ENCODE measurements at regions not wholly inside any gene's neighbourhood (a gene's known extent, or its start where the extent isn't known, plus 50 kb on each side); places are given as distances from the start of the nearest gene placed in this dataset.

GRCh38 chr2:67103157-67103556 lies 294.0 kb upstream of the ETAA1 start:
- Histone ChIP-seq H3K9me3 (no peaks in the 10 kb centered on the region), H3K4me3 (no peak overlapping the region), H3K36me3 (replicated peaks in 1 of 2; ENCODE audit: insufficient read depth in 1 of 2, low read depth in 2 of 2) (no peaks in the 10 kb centered on the region), H3K27me3 (no peaks in the 10 kb centered on the region), H3K27ac (no peak overlapping the region), H3K4me1 (no peaks in the 10 kb centered on the region)
- ATAC-seq, result no peak
- DNase-seq, result no peak
- no peak for TF ChIP-seq POLR2A (IDR thresholded peaks at IDR 0.05)
- TF ChIP-seq, protein P1, sequence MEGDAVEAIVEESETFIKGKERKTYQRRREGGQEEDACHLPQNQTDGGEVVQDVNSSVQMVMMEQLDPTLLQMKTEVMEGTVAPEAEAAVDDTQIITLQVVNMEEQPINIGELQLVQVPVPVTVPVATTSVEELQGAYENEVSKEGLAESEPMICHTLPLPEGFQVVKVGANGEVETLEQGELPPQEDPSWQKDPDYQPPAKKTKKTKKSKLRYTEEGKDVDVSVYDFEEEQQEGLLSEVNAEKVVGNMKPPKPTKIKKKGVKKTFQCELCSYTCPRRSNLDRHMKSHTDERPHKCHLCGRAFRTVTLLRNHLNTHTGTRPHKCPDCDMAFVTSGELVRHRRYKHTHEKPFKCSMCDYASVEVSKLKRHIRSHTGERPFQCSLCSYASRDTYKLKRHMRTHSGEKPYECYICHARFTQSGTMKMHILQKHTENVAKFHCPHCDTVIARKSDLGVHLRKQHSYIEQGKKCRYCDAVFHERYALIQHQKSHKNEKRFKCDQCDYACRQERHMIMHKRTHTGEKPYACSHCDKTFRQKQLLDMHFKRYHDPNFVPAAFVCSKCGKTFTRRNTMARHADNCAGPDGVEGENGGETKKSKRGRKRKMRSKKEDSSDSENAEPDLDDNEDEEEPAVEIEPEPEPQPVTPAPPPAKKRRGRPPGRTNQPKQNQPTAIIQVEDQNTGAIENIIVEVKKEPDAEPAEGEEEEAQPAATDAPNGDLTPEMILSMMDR (IDR thresholded peaks at IDR 0.05), result no peak
- intact Hi-C loops (cut with DNase I), result no loop called here

DNA sequence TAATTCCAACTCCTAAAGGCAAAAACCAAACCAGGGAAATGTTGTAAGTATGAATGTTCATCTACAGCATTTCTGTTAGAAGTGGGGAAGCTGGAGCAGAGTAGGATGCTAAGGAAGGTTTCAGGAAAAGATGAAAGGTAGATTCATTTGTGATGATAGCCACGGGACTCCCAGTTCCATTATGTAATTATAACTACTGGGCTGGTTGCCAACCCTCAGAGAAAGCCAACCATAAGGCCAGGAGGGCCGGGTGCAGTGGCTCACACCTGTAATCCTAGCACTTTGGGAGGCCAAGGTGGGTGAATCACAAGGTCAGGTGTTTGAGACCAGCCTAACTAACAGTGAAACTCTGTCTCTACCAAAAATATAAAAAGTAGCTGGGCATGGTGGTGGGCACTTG lies 288.9 kb upstream of the ETAA1 start:
- DNase-seq (peak; percentile 35 to 51 (median 45)), ATAC-seq (peak; percentile 42)
- 10 to 13% methylated on average over 2 of the region's 2 CpGs for WGBS, 2 donors
- Histone ChIP-seq H3K27me3 (no peaks in the 10 kb centered on the region), H3K4me1 (peaks cover 5% of the 10 kb centered on the region), H3K27ac (no peak overlapping the region), H3K4me3 (no peak overlapping the region), H3K36me3 (replicated peaks in 1 of 2; ENCODE audit: insufficient read depth in 1 of 2, low read depth in 2 of 2) (no peaks in the 10 kb centered on the region), H3K9me3 (no peaks in the 10 kb centered on the region)
- TF ChIP-seq, protein P1 (IDR thresholded peaks at IDR 0.05), result no peak
- intact Hi-C loops (cut with DNase I), result no loop called here

- H3K4me1 ChIP-seq, result peaks cover 6% of the 10 kb centered on the region
- DNase-seq (no peak), ATAC-seq (no peak)
- no peaks in the 10 kb centered on the region for H3K9me3 ChIP-seq
- no peaks in the 10 kb centered on the region for H3K27me3 ChIP-seq
- H3K27ac ChIP-seq, result no peak overlapping the region
- intact Hi-C loops (cut with DNase I), result no loop called here
- 86 to 100% methylated on average over 1 of the region's 1 CpG for WGBS, 2 donors
- TF ChIP-seq, protein P1 (IDR thresholded peaks at IDR 0.05), result no peak
- no peak for TF ChIP-seq POLR2A (IDR thresholded peaks at IDR 0.05)
- H3K4me3 ChIP-seq, result no peak overlapping the region
- no peaks in the 10 kb centered on the region for H3K36me3 ChIP-seq (replicated peaks in 1 of 2; ENCODE audit: insufficient read depth in 1 of 2, low read depth in 2 of 2)
Measured at GRCh38 chr2:67124531-67124930, 272.6 kb upstream of the ETAA1 start.

- WGBS, 2 donors, result 61 to 66% methylated on average over 3 of the region's 3 CpGs
Measured at GRCh38 chr2:67130531-67131256, 266.4 kb upstream of the ETAA1 start.

More at GRCh38 chr2:67130531-67131256, 266.4 kb upstream of the ETAA1 start:
- no peak overlapping the region for H3K27ac ChIP-seq
- peaks cover 6% of the 10 kb centered on the region for H3K4me1 ChIP-seq
- H3K27me3 ChIP-seq, result no peaks in the 10 kb centered on the region
- intact Hi-C loops (cut with DNase I), result no loop called here
- ATAC-seq (no peak), DNase-seq (no peak)
- no peak for TF ChIP-seq POLR2A (IDR thresholded peaks at IDR 0.05)
- TF ChIP-seq, protein P1 (IDR thresholded peaks at IDR 0.05), result no peak
- no peaks in the 10 kb centered on the region for H3K36me3 ChIP-seq (replicated peaks in 1 of 2; ENCODE audit: insufficient read depth in 1 of 2, low read depth in 2 of 2)
- no peak overlapping the region for H3K4me3 ChIP-seq
- no peaks in the 10 kb centered on the region for H3K9me3 ChIP-seq
